IPS DF 4.7 (cell line): ENCODE measurements at regions not wholly inside any gene's neighbourhood (a gene's known extent, or its start where the extent isn't known, plus 50 kb on each side); places are given as distances from the start of the nearest gene placed in this dataset.

ENCODE experiments used
- DNase-seq: peaks from one replicate; pipeline ENCODE4 v3.0.0-alpha.2; 2013; ENCODE audit warnings: low spot score; ENCODE audit errors: extremely low read depth

DNA sequence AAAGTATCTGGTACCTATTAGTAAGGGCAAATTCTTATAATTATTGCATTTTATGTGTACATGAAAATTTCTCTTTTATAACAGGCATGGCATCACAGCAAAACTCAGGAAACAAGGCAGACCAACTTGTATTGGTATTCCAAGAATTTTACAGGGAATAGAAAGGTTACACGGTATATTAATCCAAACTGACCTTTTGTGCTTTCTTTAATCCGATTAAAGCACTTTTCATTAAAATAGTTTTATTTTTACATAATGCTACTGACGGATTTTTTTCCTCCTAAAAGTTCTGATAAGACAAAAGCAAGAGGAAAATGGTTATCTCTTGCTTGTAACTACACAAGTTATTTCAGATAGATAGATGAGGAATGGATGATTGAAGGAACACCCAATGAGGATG, 137.0 kb upstream of the SLCO3A1 start:
- no peak for DNase-seq

DNA sequence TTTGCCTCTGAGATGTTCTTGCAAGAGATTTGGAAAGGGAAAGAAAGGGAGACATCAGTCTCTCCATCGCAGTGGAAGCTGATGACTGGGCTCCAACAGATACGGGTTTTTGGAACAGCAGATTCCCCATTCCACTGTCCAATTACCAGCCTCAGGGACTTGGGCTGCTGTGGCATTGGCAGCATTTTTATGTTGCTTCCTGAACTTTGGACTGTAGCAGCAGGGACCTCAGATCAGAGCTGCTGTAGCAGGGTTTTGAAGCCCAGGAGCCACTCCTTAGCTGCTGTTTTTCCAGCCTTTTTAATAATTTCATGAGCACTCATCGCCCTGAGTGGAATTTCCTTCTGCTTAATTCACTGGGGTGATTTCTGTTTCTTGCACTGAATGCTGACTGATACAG, 135.7 kb upstream of the SLCO3A1 start:
- DNase-seq, result no peak

DNA sequence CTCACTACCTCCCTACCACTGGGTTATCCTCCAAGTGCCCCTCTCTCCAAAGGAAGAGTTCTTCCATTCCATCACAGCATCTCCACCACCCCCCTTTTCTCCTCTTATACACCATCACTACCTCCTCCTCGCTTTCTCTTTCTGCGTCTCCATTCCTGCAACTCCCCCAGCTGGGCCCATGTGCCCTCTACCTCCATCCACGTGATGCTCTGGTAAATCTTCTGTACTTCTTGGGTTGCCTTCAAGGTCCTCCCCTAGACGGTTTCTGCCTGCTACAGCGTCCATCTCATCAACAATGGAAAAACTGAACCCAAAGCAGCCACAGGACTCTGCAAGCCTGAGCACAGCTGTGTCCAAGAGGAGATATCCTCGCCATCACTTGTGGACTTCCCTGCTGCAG, 129.5 kb upstream of the SLCO3A1 start:
- DNase-seq, result no peak

DNA sequence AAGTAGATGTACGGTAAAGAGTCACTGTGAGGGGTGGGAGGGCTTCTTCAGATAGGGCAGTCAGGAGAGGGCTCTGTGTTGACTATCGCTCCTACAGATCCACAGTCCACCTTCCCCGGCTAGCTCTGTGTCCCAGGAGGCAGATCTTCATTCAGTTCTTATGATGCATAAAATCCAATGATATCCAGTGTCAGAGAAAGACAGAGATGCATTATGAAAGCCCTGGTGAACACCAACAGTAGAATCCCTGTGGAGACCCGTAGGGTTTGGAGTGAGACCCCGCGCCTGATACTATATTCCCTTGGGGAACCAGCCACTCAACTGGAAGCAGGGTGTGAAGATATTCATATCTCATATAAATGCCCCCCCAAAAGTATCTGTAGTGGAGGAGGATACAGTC, 119.8 kb upstream of the SLCO3A1 start:
- no peak for DNase-seq

DNA sequence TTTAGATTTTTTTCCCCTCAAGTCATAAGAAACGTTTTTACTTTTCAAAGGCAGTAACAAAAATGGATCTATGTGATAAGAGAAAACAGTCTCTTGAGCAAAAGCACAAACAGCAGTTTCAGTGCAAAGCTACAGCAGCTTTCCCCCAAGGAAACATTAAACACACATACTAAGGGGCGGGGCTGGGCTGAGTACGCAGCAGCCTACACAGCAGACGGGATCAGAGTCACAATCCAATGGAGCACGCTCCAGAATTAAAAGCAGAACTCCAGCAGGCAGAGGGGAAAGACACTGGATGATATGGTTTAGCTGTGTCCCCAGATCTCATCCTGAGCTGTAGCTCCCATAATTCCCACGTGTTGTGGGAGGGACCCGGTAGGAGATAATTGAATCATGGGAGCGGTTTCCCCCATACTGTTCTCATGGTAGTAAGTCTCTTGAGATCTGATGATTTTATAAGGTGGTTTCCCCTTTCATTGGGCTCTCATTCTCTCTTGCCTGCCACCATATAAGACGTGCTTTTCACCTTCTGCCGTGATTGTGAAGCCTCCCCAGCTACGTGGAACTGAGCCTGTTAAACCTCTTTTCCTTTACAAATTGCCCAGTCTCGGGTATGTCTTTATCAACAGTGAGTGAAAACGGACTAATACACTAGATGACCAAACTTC, 116.2 kb upstream of the SLCO3A1 start:
- no peak for DNase-seq

DNA sequence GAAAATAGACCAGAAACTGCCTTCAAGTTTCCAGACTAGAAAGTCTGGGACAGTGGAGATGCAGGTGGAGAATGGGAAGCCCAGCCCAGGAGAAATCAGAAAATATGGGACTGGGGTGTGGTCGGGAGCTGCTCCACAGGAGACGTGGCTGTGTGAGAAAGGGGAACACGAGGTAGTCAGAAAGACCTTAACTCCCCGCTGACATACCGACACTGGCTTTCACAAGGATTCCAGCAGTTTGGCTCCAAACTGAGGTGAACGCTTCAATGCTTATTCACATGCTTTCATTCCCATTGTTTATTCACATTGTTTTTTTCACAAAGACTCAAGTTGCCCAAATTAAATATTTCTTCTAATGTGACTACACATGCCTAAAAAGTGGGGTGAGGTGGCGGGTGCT, 111.5 kb upstream of the SLCO3A1 start:
- DNase-seq, result no peak

DNA sequence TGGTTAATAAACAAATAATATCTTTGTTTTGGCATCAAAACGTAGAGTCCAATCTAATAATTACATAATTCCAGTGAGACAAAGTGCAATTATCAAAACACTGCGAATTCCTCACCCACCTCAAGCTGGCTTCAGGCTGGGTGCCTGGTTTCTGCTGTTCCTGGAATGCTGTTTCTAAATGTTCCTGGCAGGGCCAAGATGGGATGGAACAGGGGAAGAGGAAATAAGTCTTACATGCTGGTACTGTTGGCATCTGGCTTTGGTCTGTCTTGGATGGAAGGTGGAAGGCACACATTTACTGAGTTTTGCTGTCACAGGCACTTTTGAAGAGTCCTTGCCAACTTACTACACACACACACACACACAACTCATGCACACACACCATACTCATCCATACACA, 101.9 kb upstream of the SLCO3A1 start:
- DNase-seq, result no peak

DNA sequence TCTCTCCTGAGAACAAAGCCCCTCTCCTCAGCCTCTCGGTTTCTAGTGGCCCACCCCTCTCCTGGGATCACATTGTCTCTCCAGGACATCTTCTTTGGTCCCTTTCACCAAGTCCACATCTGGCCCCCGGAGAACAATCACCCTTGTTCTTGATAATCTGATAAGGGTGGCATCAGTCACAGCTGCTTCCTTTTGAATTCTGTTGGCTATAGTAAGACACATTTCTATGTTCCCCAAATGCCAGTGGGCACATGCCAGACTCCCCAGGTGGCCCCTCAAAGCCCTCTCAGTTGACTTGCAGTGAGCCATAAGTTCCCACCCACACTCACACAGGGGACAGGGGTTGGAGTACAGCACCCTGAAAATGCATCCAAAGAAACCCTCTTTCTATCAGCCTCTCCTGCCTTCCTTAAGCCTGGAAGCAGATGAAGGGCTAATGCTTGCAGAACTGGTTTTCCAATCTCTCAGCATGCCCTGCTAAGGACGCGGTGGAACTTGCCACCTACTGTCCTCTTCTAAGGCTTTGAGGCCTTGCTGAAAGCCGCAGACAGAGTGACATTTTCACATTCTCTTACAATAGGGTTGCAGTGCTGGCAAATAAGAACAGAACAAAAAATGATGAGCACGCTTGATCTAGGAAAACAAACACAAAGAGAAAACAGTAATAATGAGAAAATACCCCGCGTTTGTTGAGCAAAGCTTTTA, 101.3 kb upstream of the SLCO3A1 start:
- DNase-seq, result no peak

DNA sequence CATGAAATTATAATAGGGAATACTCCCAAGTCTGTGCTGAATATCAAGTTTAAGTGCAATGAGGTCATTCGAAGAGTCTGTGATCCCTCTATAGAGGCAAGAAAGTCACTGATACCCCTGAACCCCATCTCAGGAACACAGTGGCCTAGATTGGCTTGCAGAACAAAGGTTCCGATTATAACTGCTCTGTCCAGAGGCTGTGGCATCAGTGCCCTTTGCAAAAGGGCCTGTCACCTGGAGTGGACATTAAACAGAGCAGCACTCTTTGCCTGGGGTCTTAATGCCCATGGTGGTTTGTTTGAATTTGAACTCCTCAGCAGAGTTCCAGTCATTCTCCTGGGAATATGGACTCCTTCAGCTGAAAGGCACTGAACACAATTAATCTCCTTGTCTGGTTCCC, 93.9 kb upstream of the SLCO3A1 start:
- DNase-seq, result no peak

DNA sequence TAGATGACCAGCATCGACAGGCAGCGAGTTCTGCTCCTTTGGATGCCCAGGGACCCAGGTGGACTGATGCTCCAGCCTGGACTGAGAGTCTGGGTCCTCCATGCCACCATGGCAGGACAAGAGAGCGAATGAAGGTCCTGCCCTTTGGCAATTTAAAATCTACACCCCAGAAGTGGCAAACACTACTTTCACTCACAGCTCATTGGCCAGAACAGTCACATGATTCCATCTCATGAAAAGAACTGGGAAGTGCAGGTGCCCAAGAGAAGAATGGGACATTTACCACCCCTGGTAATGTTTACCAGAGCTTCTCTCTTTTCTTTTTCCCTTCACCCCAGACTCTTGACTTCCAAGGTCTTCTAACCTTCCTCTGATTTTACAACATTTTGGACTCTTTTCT, 87.8 kb upstream of the SLCO3A1 start:
- DNase-seq, result no peak

DNA sequence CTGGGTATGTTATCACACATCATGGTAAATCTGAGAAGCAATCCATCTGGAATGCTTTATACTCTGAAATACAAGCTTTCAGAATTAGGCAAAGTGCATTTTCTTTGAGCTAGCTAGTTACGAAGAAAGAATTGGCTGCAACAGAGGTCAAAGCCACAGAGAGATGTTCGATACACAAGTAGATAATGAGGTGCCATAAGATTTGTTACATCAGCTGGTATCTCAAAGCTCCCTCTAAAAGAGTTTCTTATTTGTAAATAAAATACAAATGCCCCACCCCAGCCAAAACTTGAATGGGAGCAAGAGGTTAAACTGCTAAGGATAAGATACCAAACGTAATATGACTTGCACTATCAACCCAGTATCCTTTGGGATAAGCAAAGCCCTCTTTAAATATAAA, 84.0 kb upstream of the SLCO3A1 start:
- no peak for DNase-seq

DNA sequence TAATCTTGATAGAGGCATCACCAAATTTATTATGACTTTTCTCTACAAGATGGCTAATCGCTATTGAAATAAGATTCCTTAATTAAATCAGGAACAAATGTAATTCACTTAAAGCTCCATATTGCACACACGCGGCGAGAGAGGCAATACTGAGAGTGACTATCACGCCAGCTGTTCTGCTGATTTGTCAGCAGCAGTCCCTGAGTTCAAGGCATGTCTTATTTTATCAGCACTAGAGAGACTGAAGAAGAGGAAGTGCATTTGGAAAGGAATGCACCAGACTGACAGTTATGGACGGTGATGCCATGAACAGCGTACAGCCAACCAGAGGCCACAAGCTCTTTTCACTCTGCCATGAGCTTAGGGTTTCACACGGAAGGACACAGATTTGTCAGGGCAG, 83.6 kb upstream of the SLCO3A1 start:
- no peak for DNase-seq

DNA sequence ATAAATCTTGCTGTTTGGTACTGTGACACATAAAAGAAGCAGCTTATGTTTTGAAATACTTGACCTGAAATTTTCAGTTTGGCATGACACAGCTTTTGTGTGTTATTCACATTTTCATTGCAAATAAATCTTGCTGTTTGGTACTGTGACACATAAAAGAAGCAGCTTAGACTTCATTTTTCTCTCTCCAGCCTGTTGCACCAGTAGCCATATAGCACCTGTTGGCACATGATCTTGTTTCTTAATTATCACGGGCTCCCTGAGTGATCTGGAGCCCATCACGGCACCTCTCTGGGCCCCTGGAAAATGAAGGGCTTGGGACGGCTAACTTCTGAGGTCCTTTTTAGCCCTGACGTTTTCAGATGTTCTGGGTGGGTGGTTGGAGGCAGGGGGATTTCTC, 77.4 kb upstream of the SLCO3A1 start:
- DNase-seq, result no peak

DNA sequence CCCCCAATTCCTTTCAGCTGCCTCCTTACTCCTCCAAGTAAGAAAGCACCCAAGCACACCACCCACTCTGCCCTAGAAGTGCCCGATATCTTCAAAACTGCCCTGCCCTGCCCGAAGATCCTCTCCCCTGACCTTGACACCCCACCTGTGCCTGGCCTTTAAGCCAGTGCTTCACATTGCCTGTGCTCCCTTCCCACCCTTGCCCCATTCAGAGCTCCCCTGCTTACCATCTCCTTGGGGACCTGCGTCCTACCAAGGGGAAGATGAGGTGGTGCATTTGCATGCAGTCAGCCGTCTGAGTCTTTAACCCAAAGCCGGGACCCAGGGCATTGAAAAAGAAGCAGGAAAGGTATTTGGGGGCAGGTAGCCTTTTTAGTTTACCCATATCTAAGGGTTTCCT, 73.5 kb upstream of the SLCO3A1 start:
- no peak for DNase-seq

DNA sequence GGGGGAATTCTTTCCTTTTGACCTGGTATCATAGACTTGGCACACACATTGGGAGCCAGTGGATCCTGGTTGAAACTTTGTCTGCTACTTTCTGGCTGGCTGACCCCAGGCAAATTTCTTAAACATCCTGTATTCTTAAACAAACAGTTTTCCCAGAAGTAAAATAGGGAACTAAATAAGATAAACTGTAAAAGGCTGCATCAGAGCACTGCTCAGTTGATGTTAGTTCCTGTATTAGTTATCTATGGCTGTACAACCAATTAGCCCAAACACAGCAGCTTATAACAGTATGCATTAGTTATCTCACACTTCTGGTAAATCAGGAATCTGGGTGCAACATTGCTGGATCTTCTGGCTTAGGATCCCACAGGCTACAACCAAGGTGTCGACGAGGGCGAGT, 73.1 kb upstream of the SLCO3A1 start:
- no peak for DNase-seq

DNA sequence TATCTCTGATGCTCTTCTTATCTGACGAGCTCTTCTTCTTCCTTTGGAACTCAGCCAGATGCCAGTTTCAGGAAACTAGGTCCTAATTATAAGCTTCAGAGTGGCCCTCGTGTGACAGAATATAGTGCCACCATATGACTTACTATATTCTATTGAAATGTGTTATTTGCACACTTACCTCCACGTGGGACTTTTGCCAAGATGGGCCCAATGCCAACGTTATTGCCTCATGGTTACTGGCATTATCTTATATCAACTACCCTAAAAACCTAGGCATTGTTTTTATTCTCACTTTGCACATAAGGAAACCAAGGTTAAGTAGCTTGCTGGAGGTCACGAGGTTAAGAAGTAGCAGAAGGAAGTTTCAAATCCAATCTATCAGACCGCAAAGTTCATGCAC, 71.3 kb upstream of the SLCO3A1 start:
- DNase-seq, result no peak

DNA sequence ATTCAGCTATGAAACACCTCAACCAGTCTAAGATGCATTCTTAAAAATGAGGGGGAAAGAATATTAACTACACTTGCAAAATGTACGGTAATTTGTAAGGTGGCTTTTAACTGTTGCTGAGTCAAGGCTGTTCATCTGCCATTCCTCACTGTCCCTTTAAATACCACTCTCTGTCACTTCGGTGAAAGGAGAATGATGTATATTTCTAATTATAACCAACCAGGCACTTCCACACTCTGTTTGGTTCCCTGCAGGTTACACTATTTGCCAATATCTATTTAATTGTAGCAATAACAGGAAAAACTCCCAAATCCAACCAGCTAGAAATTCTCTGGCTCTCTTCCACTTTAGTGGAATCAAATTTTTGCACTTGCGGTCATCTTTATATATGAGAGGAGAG, 70.5 kb upstream of the SLCO3A1 start:
- DNase-seq, result no peak

DNA sequence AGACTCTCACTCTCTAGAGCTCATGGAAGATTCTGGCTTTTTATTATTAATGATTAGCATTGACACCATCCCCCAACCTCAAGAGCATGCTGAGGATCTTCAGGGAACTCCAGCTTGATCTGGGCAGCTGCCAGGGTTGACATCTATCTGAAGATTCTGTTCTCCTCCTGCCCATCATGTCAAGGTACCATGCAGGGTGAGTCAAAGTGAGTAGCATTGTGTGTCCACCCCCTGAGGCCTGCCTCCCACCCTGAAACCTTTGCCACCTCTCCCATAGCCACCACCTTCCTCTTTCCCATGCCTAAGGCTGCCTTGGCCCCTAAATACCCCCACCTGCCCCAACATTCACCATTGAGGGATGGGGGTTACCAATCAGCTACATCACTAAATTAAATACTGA, 70.1 kb upstream of the SLCO3A1 start:
- DNase-seq, result no peak

DNA sequence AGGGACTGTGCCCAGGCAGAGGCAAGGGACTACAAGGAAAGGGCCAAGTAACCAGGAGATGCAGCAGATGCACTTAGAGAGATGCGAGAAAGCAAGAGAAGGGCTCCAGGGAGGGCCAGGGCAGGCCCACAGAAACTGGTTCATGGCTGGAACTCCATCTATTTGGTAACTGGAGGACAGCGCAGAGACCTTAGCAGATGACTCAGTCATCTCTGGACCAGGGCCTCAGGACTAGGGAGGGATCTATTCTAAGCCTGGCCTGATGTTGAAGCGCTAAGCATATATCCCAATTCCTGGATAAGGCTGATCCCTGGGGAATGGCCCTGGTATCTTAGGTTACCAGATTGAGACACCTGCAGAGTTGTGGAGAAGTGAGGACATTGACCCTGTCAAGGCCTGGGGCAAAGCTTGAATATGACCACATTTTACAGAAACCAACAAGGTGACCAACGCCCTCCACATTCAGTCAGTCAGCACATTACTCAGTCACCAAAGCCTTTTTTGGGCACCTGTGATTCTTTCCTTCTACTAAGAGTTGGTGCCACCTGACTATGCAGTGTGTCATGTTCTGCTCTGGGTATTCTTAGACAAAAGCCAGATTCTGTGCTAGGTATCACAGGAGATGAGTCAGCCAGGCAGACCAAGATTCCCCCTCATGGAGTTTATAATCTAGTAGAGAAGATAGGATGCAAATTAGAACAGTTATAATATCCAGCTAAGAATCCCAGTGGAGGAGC, 68.4 kb upstream of the SLCO3A1 start:
- DNase-seq, result no peak

DNA sequence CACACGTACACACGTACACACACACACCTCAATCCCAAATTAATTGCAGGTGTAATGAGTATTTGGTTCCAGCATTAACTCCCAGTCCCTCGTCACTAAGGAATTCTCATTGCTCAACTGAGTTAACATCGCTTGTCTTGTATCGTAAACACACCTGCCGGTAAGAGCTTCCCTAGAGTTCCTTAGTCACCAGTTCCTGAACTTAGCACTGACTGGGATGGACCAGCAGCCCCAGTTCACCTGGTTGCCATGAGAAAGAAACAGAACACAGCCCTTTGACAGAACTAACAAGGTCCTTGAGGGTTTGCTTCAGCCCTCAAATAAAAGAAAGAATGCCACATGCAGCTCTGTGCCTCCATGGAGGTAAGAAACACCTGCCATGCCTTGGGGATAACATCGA, 66.3 kb upstream of the SLCO3A1 start:
- no peak for DNase-seq

DNA sequence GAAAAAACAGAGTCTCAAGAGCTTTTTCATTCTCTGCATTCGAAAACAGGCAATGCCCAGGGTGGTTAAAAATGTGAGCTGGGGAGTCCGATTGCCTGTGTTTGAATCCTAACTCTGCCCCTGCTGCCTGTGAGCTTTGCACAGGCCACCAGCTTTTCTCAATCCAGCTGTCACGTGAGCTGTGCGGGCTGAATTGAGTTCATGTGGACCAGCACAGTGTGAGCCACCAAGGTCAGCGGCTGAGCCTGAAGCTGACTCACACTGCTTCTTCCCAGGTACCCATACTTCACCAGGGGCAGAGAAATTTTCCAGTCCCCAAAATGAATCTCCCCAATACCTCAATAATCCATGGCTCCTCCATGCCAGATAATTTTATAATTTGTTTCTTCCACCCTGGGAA, 64.4 kb upstream of the SLCO3A1 start:
- no peak for DNase-seq

DNA sequence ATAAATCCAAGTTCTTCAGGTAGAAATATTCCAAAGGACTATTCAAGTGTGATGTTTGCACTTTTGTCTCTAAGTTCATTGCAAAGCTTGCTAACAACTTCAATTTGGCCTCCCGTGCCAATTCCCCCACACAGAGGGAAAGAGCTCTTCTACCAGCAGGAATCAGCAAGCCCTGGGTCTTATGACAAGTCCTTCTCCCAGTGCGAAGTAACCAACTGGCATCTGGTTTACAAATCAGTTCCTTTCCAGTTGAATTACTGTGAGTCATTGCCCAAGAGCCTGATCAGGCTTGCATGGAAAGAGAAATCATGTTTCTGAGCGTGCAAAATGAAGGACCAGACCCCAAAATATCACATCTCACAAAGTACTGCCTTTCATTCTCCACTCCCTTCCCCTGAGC, 62.7 kb upstream of the SLCO3A1 start:
- DNase-seq, result no peak

DNA sequence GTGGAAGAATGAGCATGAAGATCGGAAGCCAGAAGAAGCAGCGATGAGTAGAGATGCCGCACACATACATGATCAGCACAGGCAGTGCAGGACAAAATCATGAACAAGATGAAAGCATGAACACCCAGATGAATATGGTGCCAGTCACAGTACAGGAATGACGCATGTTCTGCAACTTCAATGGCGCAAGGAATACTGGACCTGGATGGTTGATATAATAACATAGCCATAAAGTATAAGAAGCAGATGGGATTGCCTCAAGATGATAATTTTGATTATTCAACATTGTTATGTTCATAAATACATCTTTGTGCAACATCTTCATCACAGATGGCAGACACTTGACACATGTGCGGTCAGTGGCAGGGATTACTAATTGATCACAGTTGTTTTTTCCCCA, 59.7 kb upstream of the SLCO3A1 start:
- DNase-seq, result no peak
